ENCODE measurements at regions not wholly inside any gene's neighbourhood (a gene's known extent, or its start where the extent isn't known, plus 50 kb on each side); places are given as distances from the start of the nearest gene placed in this dataset.
"Not testable (repeated sequence)": the region's sequence is repeated elsewhere in the genome, so short reads cannot be mapped to it uniquely, and the experiment has no call there.

DNA sequence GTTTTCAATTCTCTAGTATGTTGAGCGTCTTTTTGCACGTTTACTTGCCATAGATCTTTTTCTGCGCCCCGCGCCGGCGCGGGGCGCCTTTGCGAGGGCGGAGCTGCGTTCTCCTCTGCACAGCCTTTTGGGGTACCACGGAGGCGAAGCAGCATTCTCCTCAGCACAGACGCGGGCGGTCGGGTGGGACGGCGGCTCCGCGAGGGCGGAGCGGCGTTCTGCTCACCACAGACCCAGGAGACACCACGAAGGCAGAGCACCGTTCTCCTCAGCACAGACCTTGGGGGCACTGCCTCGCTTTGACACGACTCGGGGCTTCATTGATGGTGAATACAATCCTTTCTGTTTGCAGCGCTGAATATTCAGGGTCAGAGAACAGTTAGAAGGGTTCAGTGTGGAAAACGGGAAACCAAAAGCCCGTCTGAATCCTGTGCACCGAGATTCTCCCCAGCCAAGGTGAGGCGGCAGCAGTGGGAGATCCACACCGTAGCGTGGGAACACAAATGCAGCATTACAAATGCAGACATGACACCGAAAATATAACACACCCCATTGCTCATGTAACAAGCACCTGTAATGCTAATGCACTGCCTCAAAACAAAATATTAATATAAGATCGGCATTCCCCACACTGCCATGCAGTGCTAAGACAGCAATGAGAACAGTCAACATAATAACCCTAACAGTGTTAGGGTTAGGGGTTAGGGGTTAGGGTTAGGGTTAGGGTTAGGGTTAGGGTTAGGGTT, 190.7 kb upstream of the VIPR2 start:
- DNase-seq: not testable (repeated sequence)

DNA sequence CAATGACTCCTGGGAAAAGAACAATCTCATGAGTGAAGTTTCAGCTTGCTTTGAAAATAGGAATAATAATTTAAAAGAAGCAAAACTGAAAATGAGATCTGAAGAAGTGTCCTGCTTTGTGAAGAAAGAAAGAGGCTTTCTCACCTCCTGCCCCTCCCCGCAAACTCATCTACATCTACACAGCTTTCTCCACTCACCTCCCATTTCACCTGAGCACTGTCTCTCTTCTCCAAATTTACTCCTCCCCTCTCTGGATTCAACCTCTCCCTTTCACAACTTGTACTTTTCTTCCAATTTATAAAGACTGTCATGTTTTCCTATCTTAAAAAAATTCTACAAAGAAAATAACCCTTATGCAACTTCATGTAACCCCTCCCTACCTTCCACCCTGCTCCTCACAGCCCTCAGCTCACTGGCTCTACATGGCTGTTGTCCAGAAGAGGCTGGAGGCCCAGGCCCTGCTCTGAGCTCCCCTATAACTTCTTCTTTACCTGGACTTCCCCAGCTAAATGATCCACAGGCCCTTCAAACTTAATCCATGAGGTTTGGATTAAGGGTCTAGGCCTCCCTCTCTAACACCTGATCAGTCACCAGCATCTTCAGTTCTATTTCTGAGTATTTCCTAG, 188.3 kb upstream of the VIPR2 start:
- DNase-seq: not testable (repeated sequence)

DNA sequence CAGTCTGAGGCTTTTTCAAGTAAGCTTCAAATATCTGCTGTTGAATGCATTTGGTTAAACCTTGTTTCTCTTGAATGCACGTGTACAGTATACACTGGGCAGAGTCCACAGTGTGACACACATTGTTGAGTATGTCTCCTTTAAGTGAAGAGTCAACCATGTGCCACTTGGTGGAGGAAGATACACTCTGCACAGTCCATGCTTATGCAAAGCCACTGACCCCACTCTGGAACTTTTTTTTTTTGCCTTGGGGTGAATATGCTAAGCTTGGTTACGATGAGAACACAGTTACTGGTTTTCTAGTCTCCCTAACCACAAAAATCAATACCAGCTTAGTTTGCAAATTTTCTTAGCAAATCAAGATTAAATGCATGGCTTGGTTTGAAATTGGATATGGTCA, 186.8 kb upstream of the VIPR2 start:
- DNase-seq: no peak

DNA sequence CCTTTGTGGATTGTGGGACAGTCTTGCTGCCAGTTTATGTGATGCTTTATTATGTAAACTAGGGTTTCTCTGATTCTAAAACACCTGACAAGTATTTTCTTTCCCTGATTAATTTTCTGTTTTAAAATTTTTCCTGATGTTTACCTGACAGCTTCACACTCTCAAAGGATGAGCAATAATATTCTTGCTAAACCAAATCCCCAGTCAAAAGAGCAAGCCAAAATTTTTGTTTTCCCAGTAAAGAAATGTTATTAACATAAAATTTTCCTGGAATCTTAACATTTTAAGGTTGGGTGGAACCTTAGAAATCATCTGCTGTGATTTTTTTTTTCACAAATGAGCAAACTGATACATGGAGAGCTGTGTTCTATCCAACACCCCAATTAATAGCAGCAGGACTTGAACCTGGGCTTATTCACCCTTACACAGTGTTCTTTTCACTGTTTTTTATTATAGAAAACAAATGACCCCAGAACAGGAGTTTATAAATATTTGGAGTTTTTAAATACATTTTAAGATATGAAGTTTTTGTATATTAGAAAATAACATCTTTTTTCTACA, 185.2 kb upstream of the VIPR2 start:
- no peak for DNase-seq

DNA sequence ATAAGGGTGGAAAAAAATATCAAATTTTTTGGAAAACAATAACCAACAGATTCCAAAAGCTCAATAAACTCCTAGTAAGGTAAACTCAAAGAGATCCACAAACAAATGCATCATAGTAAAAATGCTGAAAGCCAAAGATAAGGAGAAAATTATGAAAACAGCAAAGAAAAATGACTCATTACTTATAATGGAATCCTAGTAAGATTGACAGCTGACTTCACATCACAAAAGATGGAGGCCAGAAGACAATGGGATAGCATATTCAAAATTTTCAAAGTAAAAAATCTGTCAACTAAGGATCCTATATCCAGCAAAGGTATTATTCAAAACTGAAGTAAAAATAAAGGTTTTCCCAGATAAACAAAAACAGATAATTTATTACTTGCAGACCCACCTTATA, 183.4 kb upstream of the VIPR2 start:
- no peak for DNase-seq

DNA sequence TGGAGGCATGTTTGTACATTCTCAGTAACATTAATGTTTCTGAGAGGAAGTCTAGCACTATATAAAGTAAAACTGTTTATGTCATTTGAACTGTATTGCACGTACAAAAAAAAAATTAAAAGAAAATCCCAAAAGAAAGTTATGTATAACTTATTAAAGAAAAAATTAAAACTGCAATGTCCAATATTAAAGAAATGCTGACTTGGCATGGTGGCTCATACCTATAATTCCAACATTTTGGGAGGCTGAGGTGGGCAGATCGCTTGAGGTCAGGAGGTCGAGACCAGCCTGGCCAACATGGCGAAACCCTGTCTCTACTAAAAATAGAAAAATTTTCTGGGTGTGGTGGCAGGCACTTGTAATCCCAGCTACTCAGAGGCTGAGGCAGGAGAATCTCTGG, 178.7 kb upstream of the VIPR2 start:
- DNase-seq: no peak

DNA sequence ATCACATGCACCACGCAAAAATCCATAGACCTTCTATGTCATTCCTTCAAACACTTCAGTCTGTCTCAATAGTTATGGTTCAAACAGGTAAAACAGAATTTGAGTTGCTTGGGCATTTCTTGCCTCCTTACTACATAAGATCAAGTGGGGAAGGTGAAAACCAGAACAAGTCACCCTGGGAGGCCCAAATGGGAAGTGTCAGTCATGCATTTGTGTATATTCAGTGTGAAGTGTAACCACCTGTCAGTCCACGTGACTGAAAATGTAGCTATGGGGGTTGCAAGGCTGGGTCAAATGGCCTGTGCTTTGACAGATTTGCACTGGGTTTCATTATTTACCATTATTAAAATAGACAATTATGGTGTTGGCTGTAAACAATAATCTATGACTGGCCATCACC, 176.6 kb upstream of the VIPR2 start:
- no peak for DNase-seq

DNA sequence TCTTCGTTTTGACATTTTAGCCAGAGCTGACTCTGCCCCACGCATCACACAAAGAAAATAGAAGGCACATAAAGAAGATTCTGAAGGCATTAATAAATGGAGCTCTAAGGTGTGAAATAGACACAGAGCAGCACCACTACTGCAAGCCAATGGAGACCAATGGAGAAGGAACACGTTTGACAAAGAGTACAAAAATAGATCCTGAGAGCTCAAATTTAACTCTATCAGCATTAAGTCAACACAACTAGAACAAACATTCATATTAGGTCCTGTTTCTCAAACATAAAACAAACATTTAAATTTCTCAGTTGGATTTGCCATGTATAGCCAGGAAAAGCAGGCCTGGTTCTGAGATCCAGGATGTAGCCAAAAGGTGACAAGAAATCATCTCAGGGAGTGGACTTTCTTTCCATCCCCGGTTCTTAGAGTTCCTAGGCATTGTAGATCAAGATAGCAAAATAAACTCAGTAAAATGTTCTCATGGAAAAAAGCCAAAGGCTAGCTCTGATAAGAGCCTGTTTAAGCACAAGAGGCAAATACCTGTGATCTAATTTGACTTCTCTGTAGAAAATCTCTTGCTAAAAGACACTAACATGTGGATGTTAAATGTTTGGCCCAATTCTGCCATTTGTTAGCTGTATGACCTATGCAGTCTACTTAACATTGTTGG, 174.2 kb upstream of the VIPR2 start:
- DNase-seq: no peak

DNA sequence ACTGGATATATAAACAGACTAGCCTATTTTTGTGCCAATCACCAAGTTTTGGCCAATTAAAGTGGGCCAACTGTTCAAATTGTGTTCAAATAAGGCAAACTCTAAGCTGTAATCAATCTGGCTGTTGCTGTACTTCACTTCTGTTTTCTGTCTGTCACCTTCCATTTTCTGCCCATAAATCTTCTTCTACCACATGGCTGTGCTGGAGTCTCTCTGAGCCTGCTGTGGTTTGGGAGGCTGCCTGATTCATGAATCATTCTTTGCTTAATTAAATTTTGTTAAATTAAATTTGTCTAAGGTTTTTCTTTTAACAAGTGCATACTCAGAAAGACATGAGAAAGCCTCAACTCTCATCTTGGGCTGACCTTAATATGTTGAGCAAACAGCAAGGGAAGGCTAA, 172.6 kb upstream of the VIPR2 start:
- no peak for DNase-seq

DNA sequence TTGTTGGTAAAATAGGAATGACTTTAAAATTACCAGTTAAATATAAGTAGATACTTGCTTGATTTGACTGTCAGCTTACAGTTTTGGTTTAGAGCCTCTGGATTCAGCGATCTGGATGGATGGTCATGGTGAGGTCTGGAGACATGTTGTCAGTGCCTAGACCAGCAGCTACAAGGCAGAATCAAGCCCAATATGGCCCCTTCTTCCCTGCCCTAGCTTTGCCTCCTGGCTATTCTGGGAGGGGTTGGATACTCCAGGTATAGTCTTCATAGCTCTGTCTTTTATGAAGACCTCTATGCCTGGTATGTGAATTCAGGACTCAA, 166.5 kb upstream of the VIPR2 start:
- no peak for DNase-seq

DNA sequence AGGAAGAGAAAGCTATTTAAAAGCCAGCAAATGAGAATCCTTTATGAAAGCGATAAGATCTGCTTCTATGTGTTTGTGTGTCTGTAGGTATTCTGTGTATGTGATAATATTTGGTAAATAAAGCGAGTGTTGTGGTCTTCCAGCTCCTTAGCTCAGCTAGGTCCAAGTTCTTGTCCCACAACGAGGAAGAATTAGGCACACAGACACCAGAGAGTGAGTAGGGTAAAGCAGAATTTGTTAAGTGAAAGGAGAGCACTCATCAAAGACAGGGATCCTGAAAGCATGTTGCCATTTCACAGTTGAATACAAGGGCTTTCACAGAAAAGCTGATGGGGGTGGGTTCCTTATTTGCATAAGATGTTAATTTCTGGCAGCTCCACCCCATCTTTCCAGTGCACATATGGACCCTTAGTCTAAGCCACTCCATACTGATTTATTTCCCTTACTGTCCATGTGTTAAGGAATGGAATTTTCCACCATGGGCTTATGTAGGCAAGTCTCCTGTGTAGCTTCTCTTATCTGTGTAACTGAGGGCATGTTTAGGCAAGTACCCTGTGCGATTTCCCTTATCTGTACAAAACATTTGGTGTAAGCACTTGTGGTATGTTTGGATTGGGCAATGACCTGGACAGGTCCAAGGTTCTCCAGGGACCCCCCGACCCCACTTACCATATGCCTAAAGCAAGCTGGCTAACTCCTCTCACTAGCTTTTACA, 165.9 kb upstream of the VIPR2 start:
- no peak for DNase-seq

DNA sequence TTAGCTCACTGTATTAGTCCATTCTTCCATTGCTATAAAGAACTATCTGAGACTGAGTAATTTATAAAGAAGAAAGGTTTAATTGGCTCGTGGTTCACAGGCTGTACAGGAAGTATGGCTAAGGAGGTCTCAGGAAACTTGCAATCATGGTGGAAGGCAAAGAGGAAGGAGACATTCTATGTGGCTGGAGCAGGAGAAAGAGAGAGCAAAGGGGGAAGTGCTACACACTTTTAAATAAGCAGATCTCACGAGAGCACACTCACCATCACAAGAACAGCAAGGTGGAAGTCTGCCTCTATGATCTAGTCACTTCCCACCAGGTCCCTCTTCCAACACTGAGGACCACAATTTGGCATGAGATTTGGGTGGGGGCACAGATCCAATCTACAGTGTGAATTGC, 164.5 kb upstream of the VIPR2 start:
- not testable (repeated sequence) for DNase-seq

DNA sequence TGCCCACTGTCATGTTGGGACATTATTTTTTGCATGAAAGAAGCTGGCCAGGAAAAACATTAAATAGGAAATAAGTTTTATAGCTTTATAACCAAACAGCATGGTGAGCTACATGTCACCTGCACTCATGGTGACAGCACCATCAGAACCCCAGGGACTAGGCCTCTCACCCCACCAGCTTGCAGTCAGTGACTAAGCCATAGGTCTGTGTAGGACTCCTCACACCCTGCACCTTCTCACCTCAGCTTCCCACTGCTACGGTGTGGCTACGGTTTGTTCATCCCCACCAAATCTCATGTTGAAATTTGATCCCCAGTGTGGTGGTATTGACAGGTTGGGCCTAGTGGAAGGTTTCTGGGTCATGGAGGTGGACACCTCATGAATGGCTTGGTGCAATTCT, 161.3 kb upstream of the VIPR2 start:
- no peak for DNase-seq

DNA sequence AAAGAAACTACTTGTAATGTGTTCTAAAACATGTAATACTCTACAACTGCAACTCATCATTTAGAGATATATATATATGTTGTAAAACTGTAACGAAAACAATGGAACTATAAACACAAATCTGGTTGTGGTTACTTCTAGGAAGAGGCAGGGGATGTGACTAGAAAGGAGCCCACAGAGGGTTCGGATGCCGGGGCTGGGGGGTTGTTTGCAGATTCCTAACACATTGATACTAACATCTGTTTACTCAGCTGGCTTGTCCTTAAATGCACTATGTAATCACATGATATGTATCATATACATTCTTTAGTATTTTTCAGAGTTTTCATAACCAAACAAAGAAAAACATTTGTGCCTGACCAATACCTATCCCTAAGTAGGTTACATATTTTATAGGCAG, 160.5 kb upstream of the VIPR2 start:
- DNase-seq: not testable (repeated sequence)

DNA sequence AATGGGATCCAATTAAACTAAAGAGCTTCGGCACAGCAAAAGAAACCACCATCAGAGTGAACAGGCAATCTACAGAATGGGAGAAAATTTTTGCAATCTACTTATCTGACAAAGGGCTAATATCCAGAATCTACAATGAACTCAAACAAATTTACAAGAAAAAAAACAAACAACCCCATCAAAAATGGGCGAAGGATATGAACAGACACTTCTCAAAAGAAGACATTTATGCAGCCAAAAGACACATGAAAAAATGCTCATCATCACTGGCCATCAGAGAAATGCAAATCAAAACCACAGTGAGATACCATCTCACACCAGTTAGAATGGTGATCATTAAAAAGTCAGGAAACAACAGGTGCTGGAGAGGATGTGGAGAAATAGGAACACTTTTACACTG, 158.8 kb upstream of the VIPR2 start:
- DNase-seq: not testable (repeated sequence)

DNA sequence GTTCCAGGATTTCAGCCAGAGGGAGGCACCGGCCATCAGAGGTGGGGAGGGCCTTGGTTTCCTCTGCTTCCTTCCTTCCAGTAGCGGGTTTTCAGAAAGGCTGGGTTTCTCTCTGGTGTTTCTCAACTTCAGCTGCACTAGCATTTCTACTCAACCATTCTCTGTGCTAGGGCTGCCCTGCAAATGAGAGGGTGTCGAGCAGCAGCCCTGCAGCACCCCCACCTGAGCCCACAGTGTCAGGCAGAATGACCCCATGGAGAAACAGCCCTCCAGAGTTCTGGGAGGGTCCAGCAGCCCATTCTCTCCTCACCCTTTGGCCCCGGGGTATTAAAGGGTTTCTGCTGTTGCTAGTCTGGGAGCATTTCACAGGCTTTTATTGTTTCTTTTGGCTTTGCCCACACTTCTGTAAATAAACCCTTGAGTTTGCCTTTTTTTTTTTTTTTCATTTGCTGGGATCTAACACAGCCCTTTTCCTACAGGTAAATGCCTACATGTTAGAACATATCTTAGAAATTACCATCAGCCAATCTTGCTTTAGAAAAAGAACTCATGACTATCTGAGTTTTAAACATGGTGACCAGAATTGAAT, 151.5 kb upstream of the VIPR2 start:
- DNase-seq: no peak

DNA sequence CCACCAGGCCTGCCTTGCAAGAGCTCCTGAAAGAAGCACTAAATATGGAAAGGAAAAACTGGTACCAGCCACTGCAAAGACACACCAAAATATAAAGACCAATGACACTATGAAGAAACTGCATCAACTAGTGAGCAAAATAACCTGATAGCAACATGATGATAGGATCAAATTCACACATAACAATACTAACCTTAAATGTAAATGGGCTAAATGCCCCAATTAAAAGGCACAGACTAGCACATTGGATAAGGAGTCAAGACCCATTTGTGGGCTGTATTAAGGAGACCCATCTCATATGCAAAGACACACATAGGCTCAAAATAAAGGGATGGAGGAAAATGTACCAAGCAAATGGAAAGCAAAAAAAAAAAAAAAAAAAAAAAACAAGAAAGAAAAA, 141.8 kb upstream of the VIPR2 start:
- not testable (repeated sequence) for DNase-seq

DNA sequence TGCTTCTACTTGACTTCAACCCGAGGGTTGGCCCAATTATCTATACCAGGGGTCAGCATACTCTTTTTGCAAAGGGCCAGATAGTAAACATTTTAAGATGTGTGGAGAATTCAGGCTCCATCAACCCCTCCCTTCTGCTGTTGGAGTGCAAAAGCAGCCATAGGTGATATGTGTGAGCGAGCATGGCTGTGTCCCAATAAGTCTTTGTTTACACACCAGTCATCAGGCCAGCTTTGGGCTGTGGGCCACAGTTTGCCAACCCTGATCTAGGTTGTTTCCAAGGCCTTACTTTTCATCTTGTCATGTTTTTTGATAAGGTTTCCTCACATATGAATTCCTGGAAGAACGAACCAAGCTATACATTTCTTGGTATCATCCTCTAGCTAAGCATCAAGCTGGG, 136.9 kb upstream of the VIPR2 start:
- no peak for DNase-seq

DNA sequence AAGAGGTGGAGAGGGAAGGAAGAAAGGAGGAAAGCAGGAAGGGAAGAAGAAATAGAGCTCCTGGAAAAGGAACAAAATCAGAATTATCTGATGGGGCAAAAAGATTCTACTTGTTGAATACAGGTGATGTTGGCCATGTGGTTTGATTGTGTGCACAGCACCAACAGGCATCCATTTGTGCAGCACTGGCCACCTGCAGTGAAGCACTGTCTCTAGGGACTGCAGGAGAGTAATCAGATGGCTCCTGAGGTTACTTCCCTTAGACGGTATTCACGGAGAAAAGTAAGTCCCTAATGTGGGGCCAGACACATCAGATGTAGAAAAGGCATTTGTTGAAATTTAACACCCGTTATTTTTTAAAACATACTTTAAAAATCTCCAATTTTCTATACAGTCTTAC, 135.3 kb upstream of the VIPR2 start:
- DNase-seq: no peak

DNA sequence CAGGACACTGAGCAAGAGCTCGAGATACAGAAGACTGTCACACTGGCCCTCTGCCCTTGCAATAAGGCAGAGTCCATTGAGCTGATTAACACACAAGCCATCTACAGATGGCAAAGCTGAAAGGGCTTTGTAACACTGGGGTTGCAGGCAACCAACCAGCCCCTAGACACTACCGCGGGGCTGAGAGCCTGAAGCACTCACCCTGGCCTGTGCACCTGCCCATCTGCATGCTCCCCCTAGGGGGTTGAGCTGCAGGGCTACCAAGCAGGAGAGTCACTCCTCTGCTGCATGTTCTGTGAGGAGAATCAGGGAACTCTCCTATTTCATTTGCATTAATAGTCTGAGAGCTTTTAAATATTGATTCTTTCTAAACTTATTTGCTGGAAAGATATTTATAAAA, 128.1 kb upstream of the VIPR2 start:
- DNase-seq: no peak

DNA sequence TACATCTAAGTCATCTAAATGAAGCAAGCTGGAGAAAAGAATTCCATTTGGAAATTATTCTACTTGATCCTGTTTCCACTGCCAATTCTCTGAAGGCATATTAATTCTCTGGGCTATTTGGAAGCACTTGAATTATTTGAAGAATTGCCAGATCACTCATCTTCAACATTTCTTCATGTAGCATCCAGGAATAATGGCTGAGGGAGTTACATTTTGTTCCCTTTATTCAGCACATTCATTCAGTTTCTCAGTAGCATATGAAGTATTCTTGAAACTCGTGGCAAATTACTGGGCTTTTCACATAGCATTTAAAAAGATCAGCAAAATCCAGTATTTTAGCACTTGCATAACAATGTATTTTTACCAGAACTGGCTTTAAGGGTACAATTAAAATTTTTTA, 127.1 kb upstream of the VIPR2 start:
- no peak for DNase-seq

DNA sequence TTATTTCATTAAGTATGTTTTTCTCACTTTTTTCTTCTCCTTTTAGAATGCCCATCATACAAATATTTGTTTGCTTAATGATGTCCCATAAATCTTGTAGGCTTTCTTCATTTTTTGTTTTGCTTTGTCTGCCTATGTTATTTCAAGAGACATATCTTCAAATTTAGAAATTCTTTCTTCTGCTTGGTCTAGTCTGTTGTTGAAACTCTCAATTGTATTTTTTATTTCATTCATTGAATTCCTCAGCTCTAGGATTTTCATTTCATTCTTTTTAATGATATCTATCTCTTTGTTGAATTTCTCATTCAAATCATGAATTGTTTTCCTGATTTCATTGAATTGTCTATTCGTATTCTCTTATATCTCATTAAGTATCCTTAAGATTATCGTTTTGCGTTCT, 125.1 kb upstream of the VIPR2 start:
- DNase-seq: no peak

DNA sequence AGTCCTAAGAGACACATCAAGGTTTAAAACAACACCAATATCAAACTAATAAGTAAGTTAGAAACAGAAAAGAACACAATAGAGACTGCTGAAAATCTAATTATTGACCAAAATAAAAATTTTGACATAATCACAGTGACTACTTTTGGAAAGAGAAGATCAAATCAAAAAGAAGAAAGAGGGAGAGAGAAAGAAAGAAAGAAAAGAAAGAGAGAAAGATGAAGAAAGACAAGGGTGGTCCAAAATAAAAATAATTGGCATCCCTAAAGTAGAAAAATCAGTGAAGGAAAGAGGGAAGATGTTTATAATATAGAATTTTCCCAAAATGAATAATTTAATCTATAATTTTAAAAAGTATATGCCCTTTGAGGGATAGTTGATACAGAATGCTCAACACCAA, 118.8 kb upstream of the VIPR2 start:
- DNase-seq: no peak

Data from CD4-positive, alpha-beta T cell treated with Interleukin-10 for 1 hour (primary cell).